AG09319 (cell line): ENCODE measurements at regions not wholly inside any gene's neighbourhood (a gene's known extent, or its start where the extent isn't known, plus 50 kb on each side); places are given as distances from the start of the nearest gene placed in this dataset.

ENCODE experiments used
- DNase-seq: peaks from one replicate; pipeline ENCODE4 v3.0.0-alpha.2; 2010; ENCODE audit warnings: low read depth; ENCODE audit errors: extremely low read depth
- CTCF ChIP-seq: IDR thresholded peaks from 2 replicates; pipeline ENCODE4 v1.5.1; 2011; ENCODE audit warnings: low read depth, mild to moderate bottlenecking, inconsistent platforms, low read length, moderate library complexity

GRCh38 chr15:39506146-39506545, 74.7 kb upstream of the THBS1 start:
- no peak for DNase-seq
- no peak for TF ChIP-seq CTCF

GRCh38 chr15:39508536-39508935, 72.3 kb upstream of the THBS1 start:
- DNase-seq = no peak
- TF ChIP-seq CTCF = no peak

GRCh38 chr15:39510001-39510701, 70.7 kb upstream of the THBS1 start:
- no peak for DNase-seq
- TF ChIP-seq CTCF = no peak

GRCh38 chr15:39511000-39511915, 69.6 kb upstream of the THBS1 start:
- peak; percentile 66 for DNase-seq
- no peak for TF ChIP-seq CTCF

- TF ChIP-seq CTCF = no peak
- DNase-seq = peak; percentile 39
These were observed 69.0 kb upstream of the THBS1 start for GRCh38 chr15:39511916-39512260.

GRCh38 chr15:39512643-39513042, 68.2 kb upstream of the THBS1 start:
- no peak for DNase-seq
- TF ChIP-seq CTCF = no peak

- TF ChIP-seq CTCF = no peak
These were observed 66.9 kb upstream of the THBS1 start for GRCh38 chr15:39513936-39514335.

More at GRCh38 chr15:39513936-39514335, 66.9 kb upstream of the THBS1 start:
- no peak for DNase-seq
